GM19025 (cell line): ENCODE measurements at regions not wholly inside any gene's neighbourhood (a gene's known extent, or its start where the extent isn't known, plus 50 kb on each side); places are given as distances from the start of the nearest gene placed in this dataset.

Source experiments
- ATAC-seq: cut with Tn5 transposase; IDR thresholded peaks from one replicate; pipeline ENCODE4 v1.9.1; 2021; ENCODE audit warnings: mild to moderate bottlenecking, low read depth, moderate library complexity; ENCODE audit not compliant: unreplicated experiment

- no peak for ATAC-seq
These were observed 113.9 kb upstream of the IRS2 start for GRCh38 chr13:109900320-109900719.

GRCh38 chr13:109899748-109900147 lies 113.4 kb upstream of the IRS2 start:
- ATAC-seq = no peak

DNA sequence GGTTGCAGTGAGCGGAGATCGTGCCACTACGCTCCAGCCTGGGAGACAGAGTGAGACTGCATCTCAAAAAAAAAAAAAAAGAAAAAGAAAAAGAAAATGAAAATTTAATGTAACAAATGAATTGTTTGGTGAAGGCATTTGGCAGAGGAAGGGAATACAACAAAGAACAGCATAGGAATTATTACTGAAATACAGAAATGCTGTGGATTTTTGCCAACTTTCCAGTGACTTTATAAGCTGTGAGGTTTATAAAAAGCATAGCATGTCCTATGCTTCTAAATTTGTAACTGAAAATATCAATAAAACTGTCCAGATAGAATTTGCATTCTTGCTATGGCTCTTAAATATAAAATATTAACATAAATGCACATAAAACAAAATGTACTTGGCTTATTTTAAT lies 112.9 kb upstream of the IRS2 start:
- ATAC-seq = no peak

GRCh38 chr13:109897988-109898624 lies 111.7 kb upstream of the IRS2 start:
- ATAC-seq = no peak

- ATAC-seq = no peak
These were observed 105.7 kb upstream of the IRS2 start for GRCh38 chr13:109892101-109892500.

DNA sequence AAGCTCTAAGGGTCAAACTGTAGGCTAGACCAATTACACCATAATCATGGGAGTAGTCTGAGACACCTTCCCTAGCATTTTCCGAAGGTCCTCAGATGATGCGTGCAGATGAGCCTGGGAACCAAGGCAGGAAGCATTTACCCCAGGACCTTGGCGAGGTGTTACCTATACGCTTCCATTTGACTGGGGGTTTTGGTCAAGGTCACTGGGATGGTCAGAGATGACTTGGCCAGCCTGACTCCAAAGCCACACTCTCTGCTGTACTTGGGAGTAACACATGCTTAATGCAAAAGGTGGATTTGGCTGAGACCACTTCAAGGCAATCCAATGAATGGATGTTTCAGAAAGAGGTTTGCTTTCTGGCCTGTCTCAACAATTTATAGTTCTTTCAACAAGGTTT lies 98.9 kb upstream of the IRS2 start:
- ATAC-seq = no peak

- ATAC-seq = no peak
These were observed 98.1 kb upstream of the IRS2 start for GRCh38 chr13:109884462-109884861.

DNA sequence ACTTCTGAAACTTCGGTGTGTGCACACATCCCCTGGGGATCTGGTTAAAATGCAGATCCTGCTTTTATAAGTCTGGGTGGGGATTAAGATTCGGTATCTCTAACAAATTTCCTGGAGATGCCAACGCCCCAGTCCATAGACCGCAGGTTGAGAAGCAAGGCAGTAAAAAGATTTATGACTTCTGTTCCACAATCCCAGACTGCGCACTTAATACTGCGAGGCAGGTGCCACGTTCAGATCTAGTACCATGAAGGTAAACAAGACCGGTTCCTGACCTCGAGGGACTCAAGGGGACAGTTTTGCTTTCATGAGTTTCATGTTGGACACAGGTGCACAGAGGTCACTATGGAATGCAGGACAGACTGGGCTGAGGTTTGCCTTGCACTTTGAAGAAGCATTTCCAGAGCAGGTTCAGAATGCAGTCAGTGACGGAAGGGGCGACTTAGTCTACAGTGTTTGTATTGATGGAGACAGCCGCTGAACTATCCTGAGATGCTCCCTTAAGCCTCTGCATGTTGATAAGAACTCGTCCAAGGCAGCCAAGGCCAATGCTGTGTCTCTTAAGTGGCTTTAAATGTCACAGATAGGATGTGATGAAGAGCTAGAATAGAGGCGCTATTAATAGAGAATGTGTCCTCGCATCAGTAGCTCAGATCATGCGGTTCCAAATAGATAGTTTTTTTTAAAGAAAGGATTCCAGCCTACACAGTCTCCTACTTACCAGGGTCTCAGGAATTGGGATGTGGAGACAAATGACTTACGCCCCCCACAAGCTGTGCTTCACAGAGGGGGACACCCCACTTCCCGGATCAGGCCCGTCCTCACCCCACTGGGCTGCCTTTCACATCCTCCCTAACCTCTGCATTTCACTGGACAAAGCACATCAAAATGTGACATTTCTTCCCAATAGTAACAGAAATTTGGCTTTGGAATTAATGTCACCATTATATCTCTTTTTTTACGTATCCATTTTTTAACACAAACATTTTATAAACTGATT lies 97.1 kb upstream of the IRS2 start:
- ATAC-seq = no peak

DNA sequence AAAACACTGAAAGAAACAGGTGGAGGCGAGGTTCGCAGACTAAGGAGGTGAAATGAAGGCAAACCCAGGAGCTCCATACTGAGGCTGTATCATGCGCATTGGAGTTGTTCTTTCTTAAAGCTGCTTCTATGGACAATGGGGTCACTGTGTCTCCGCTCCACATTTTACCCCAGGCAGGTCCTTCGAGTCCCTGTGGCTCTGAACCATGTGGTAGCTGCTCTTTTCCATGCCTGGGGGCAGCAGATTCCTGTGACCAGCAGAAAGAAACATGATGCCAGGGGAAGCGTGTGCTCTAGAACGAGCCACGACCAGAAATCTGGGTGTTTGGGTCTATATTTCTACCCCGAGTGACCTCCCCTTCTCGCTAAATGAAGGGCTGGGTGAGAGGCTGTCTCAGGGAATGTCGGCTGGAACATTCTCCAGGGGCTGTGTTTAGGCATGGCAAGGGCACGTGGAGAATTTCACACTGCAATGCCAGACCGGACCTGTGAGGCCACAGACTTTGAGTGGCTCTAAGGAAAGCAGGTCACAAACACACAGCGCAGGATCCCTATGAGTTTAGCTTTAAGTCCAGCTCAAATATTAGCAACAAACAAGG lies 95.7 kb upstream of the IRS2 start:
- no peak for ATAC-seq

- ATAC-seq = no peak
These were observed 95.0 kb upstream of the IRS2 start for GRCh38 chr13:109881347-109881725.

- ATAC-seq = no peak
These were observed 94.3 kb upstream of the IRS2 start for GRCh38 chr13:109880371-109881346.

- no peak for ATAC-seq
These were observed 93.0 kb upstream of the IRS2 start for GRCh38 chr13:109879338-109879737.

GRCh38 chr13:109877809-109878208 lies 91.4 kb upstream of the IRS2 start:
- no peak for ATAC-seq

DNA sequence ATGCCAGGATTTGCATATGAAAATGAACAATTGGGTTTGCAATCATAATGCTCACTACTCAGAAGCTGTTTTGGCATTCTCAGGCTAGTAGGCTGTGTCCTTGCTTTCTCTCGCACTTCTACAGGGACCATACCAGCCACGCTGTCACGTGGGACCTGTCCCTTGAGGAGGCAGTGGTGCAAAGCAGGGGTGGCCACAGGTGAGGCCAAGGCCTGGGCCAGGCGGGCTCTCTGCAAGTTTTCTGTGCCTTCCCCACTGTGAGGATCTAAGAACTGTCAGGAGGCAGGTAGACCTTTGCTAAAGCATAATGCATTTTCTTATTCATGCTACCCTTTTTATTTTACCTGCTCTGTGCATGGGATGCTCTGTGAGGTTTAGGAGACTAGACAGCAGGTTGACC lies 89.4 kb upstream of the IRS2 start:
- ATAC-seq = no peak

DNA sequence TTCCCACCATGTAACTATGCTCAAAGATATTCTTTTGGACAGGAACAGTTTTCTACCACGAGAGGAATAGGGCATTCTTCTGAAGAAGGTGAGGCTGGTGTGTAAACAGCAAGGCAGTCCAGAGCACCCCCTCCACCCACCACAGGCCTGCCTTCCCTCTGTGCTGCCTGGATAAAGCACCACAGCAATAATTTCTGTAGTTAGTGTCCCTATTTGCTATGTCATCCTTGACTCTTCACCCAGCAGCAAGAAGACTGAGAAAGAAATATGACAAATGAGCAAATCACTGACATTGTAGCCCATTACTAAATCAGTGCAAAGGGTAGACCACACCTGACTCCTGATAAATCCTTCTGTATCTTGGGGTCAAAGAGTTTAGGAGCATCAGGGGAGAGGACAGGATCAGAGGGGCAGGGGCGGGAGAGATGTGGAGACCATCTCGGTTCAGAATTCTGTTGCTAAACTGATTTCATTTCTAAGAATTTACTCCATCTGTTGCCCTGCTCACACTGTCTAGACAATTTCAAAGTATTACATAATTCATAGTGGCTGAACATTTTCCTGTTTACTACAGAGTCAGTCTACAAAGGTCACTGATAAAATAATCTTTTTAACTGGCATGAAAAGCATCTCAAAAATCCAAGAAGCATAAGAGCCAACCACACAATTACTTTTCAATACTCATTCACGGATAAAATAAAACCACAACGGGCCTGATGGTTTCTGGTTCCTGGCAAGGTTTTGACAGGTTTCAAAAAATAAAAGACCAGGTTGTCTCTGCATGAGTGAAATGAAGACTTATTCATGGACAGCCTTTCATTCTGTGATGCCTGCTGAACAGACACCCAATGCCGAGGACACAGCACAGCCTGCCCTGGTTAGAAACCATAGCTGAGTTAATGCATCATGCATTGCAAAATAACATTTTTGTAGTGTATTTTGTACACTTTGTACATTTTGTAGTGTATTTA lies 88.4 kb upstream of the IRS2 start:
- ATAC-seq = no peak

- no peak for ATAC-seq
These were observed 87.2 kb upstream of the IRS2 start for GRCh38 chr13:109873351-109874123.

GRCh38 chr13:109872864-109873263 lies 86.5 kb upstream of the IRS2 start:
- ATAC-seq = no peak

DNA sequence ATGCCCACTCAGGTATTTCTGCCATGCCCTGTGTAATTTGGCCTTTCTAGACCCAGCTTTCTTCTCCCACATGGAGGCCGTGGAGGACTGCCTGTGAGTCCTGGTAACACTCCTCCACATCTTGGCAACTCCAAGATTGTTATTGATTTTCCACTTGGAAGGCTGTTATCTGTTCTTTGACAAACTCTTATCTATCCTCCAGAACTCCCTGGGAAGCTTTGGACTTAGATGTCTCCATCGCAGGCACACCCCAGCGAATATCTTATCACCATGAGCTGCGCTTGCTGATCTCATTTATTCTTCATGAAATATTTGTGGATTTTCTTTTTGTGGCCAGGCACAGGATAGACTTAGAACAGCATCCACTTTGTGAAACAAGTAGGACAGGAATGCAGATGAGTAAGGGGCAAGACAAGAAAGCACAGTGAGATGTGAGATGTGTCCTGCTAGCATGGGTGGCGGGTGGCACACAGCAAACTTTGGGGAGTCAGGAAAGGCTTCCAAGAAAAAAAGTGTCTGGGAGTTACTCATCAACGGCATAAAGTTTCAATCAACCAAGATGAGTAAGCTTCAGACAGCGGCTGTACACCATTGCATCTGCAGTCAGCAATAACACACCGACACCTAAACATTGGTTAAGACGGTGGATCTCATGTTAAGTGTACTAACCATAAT lies 84.5 kb upstream of the IRS2 start:
- no peak for ATAC-seq
